ENCODE measurements at regions not wholly inside any gene's neighbourhood (a gene's known extent, or its start where the extent isn't known, plus 50 kb on each side); places are given as distances from the start of the nearest gene placed in this dataset.

DNA sequence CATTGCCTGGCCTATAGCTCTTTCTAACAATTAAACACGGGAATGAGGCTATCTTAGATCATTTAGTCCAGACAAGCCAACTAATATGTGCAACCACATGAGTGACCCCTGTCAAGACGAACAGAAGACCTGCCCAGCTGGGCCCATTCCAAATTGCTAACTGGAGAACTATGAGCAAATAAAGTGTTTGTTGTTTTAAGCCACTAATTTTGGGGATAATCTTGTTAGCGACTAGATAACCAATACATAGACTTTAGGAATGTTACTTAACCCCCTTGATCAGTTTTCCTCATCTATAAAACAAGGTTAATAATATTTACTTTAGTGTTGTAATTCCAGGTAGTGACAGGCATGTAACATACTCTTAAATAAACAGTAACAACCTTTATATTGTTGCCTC lies 848.3 kb downstream of the METTL15 start:
- H3K27me3 Mint-ChIP-seq: no peaks in the 10 kb centered on the region
- H3K27ac Mint-ChIP-seq: no peak overlapping the region
- peaks cover 4% of the 10 kb centered on the region for H3K9me3 Mint-ChIP-seq
- Histone ChIP-seq H3K4me3 (ENCODE audit: low read length) (no peak overlapping the region), H3K9me3 (ENCODE audit: control insufficient read depth in 1 of 2, insufficient read depth in 1 of 2, low read length in 2 of 2) (peaks cover 0 to 4% of the 10 kb centered on the region in 2 experiments), H3K27me3 (ENCODE audit: control insufficient read depth in 1 of 2, insufficient read depth in 2 of 2, low read length in 2 of 2) (no peaks in the 10 kb centered on the region), H3K4me1 (ENCODE audit: insufficient read depth, low read length) (no peaks in the 10 kb centered on the region), H3K36me3 (ENCODE audit: insufficient read depth, low read length) (no peaks in the 10 kb centered on the region), H3K27ac (ENCODE audit: low read depth in 1 of 2, low read length in 2 of 2) (no peak overlapping the region)
- intact Hi-C loops (cut with DNase I, micrococcal nuclease): no loop called here
- no peaks in the 10 kb centered on the region for H3K4me1 Mint-ChIP-seq (ENCODE audit: low read depth)
- ChIA-PET POLR2A (no interaction called here), CTCF (no interaction called here)
- TF ChIP-seq, protein P1, sequence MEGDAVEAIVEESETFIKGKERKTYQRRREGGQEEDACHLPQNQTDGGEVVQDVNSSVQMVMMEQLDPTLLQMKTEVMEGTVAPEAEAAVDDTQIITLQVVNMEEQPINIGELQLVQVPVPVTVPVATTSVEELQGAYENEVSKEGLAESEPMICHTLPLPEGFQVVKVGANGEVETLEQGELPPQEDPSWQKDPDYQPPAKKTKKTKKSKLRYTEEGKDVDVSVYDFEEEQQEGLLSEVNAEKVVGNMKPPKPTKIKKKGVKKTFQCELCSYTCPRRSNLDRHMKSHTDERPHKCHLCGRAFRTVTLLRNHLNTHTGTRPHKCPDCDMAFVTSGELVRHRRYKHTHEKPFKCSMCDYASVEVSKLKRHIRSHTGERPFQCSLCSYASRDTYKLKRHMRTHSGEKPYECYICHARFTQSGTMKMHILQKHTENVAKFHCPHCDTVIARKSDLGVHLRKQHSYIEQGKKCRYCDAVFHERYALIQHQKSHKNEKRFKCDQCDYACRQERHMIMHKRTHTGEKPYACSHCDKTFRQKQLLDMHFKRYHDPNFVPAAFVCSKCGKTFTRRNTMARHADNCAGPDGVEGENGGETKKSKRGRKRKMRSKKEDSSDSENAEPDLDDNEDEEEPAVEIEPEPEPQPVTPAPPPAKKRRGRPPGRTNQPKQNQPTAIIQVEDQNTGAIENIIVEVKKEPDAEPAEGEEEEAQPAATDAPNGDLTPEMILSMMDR (IDR thresholded peaks at IDR 0.05): no peak
- no peak for ATAC-seq (ENCODE audit: poor library complexity)
- no peaks in the 10 kb centered on the region for H3K36me3 Mint-ChIP-seq (ENCODE audit: low read depth)
- no peak overlapping the region for H3K4me3 Mint-ChIP-seq
- DNase-seq: no peak

DNA sequence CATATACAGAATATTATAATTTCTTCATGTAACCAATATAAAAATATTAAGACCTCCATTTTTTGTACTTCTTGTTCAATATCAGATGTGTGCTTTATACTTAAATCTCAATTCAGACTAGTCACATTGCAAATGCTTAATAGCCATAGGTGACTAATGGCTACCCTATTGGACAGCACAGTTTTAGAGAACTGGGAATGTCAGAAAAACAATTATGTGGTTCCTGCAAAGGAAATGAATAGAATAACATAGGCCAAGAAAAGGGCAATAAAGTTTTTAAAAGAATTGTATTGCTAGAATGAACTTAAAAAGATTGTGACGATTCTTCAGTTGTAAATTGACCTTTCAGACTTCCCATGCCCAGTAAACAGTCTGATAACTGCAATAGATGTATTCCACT lies 843.0 kb downstream of the METTL15 start:
- Histone ChIP-seq H3K27me3 (ENCODE audit: control insufficient read depth in 1 of 2, insufficient read depth in 2 of 2, low read length in 2 of 2) (no peaks in the 10 kb centered on the region), H3K9me3 (ENCODE audit: control insufficient read depth in 1 of 2, insufficient read depth in 1 of 2, low read length in 2 of 2) (peaks cover 0 to 4% of the 10 kb centered on the region in 2 experiments), H3K27ac (ENCODE audit: low read depth in 1 of 2, low read length in 2 of 2) (no peak overlapping the region), H3K4me1 (ENCODE audit: insufficient read depth, low read length) (no peaks in the 10 kb centered on the region), H3K4me3 (ENCODE audit: low read length) (no peak overlapping the region), H3K36me3 (ENCODE audit: insufficient read depth, low read length) (no peaks in the 10 kb centered on the region)
- intact Hi-C loops (cut with DNase I, micrococcal nuclease): no loop called here
- ATAC-seq (ENCODE audit: poor library complexity): no peak
- H3K27ac Mint-ChIP-seq: no peak overlapping the region
- H3K4me1 Mint-ChIP-seq (ENCODE audit: low read depth): no peaks in the 10 kb centered on the region
- ChIA-PET CTCF (no interaction called here), POLR2A (no interaction called here)
- H3K36me3 Mint-ChIP-seq (ENCODE audit: low read depth): no peaks in the 10 kb centered on the region
- no peaks in the 10 kb centered on the region for H3K27me3 Mint-ChIP-seq
- TF ChIP-seq, protein P1 (IDR thresholded peaks at IDR 0.05): no peak
- DNase-seq: no peak
- H3K9me3 Mint-ChIP-seq: peaks cover 4% of the 10 kb centered on the region
- H3K4me3 Mint-ChIP-seq: no peak overlapping the region

DNA sequence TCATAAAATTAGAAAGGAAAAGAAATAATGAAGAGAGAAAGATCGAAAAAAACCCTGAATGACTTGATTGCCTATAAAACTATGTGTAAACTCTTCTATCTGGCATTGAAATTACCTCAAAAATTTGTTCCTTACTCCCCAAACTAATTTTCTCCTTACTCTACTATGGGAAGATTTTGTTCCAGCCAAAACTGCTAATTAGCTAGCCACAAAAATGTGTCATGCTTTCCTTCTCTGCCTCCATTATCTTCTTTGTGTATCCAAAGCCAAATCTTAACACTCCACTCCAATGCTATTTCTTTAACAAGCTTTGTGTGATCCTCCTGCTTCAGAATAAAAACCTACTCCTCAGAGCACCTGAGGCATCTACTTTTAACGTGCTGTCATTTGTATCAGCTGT lies 831.2 kb downstream of the METTL15 start:
- Histone ChIP-seq H3K27me3 (ENCODE audit: control insufficient read depth in 1 of 2, insufficient read depth in 2 of 2, low read length in 2 of 2) (no peaks in the 10 kb centered on the region), H3K4me1 (ENCODE audit: insufficient read depth, low read length) (no peaks in the 10 kb centered on the region), H3K27ac (ENCODE audit: low read depth in 1 of 2, low read length in 2 of 2) (no peak overlapping the region), H3K36me3 (ENCODE audit: insufficient read depth, low read length) (no peaks in the 10 kb centered on the region), H3K4me3 (ENCODE audit: low read length) (no peak overlapping the region), H3K9me3 (ENCODE audit: control insufficient read depth in 1 of 2, insufficient read depth in 1 of 2, low read length in 2 of 2) (peaks cover 4 to 5% of the 10 kb centered on the region in 2 experiments)
- TF ChIP-seq, protein P1 (IDR thresholded peaks at IDR 0.05): no peak
- Mint-ChIP-seq H3K27ac (no peak overlapping the region), H3K4me3 (no peak overlapping the region), H3K27me3 (no peaks in the 10 kb centered on the region), H3K4me1 (ENCODE audit: low read depth) (no peaks in the 10 kb centered on the region), H3K9me3 (peaks cover 16% of the 10 kb centered on the region), H3K36me3 (ENCODE audit: low read depth) (no peaks in the 10 kb centered on the region)
- POLR2A ChIA-PET: no interaction called here
- no peak for ATAC-seq (ENCODE audit: poor library complexity)
- intact Hi-C loops (cut with DNase I, micrococcal nuclease): no loop called here
- CTCF ChIA-PET: no interaction called here
- DNase-seq: no peak

Data from CD4-positive, alpha-beta T cell (primary cell).